Chondrocyte (in vitro differentiated cells): ENCODE measurements at regions not wholly inside any gene's neighbourhood (a gene's known extent, or its start where the extent isn't known, plus 50 kb on each side); places are given as distances from the start of the nearest gene placed in this dataset.

Source experiments
- DNase-seq: peaks from one replicate; pipeline ENCODE4 v3.0.0; 2021; ENCODE audit warnings: mixed read lengths, low spot score
- H3K27ac Mint-ChIP-seq: one replicate; pipeline ENCODE4 v1.8.0; 2021; ENCODE audit warnings: mild to moderate bottlenecking, moderate library complexity, mixed read lengths; ENCODE audit not compliant: unreplicated experiment
- H3K27me3 Mint-ChIP-seq: 2 replicates; pipeline ENCODE4 v1.8.0; 2021; ENCODE audit warnings: low read depth, mixed read lengths
- H3K36me3 Mint-ChIP-seq: 2 replicates; pipeline ENCODE4 v1.8.0; 2021; ENCODE audit warnings: low read depth, mixed read lengths
- H3K4me1 Mint-ChIP-seq: 2 replicates; pipeline ENCODE4 v1.8.0; 2021; ENCODE audit warnings: low read depth, mild to moderate bottlenecking, mixed read lengths
- H3K4me3 Mint-ChIP-seq: one replicate; pipeline ENCODE4 v1.8.0; 2021; ENCODE audit warnings: mild to moderate bottlenecking, moderate library complexity, mixed read lengths; ENCODE audit not compliant: unreplicated experiment
- H3K9me3 Mint-ChIP-seq: 2 replicates; pipeline ENCODE4 v1.8.0; 2021; ENCODE audit warnings: low read depth, mixed read lengths
- TF ChIP-seq, protein P1 (sequence below): fragments of 200-600 bp; sonication (generic); IDR thresholded peaks from 2 replicates; pipeline ENCODE4 v1.5.0; 2021; ENCODE audit warnings: antibody characterized with exemption, mild to moderate bottlenecking, moderate library complexity

DNA sequence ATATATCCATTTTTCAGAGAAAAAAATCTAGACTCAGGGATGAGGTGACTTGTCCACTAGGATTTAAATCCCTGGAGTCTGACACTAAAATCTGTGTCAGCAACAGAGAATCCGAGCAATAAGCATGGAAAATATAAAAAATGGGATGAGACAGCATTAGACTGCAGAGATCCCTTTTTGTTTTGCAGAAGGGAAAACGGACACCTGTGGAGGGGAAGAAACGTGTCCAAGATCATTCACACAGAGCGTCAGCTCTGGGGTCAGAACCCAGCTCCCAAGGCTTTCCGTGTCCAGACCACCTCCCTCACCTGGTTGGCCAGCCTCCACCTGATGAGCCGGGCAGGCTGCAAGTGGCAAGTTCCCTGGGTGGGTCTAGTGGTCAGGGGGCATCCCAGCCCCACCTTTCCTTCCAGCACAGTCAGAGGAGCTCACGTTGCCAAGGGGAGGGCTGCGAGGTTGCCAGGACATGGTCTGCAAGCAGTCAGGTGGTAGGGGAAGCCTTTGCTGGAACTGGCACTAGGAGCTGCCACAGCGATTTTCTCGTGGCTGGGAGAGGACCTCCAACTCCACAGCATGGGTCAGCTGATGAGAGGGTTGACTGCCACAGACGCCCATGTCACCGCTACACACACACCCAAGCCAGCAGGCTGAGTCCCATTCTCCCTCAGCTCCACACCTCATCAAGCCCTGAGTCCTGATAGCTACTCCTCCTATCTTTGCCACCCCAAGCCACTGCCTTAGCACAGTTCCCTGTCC lies 65.9 kb upstream of the CPLX2 start:
- Mint-ChIP-seq H3K27ac (no peak overlapping the region), H3K9me3 (no peaks in the 10 kb centered on the region), H3K4me3 (no peak overlapping the region), H3K4me1 (peaks cover 13% of the 10 kb centered on the region), H3K27me3 (peaks cover 29% of the 10 kb centered on the region), H3K36me3 (no peaks in the 10 kb centered on the region)
- TF ChIP-seq, protein P1, sequence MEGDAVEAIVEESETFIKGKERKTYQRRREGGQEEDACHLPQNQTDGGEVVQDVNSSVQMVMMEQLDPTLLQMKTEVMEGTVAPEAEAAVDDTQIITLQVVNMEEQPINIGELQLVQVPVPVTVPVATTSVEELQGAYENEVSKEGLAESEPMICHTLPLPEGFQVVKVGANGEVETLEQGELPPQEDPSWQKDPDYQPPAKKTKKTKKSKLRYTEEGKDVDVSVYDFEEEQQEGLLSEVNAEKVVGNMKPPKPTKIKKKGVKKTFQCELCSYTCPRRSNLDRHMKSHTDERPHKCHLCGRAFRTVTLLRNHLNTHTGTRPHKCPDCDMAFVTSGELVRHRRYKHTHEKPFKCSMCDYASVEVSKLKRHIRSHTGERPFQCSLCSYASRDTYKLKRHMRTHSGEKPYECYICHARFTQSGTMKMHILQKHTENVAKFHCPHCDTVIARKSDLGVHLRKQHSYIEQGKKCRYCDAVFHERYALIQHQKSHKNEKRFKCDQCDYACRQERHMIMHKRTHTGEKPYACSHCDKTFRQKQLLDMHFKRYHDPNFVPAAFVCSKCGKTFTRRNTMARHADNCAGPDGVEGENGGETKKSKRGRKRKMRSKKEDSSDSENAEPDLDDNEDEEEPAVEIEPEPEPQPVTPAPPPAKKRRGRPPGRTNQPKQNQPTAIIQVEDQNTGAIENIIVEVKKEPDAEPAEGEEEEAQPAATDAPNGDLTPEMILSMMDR: no peak
- no peak for DNase-seq

DNA sequence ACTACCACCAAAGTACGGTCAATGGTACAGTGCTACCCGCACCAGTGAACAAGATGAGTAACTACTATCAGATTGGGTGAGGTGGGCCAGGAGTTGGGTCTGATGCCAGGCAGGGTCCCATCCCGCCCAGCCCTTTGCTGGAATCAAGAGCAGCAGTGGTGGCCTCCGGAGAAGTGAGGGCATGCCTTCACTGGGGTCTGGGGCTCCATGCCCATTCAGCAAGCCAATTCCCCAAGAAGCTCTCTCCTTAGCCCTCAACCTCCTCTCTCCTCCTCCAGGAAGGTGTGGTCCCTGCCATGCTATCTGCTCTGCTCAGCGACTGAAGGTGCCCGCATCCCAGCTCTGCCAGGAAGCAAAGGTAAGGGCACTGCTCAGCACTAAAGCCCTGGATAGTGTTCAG lies 62.7 kb upstream of the CPLX2 start:
- DNase-seq: no peak
- no peak overlapping the region for H3K27ac Mint-ChIP-seq
- no peaks in the 10 kb centered on the region for H3K36me3 Mint-ChIP-seq
- H3K4me1 Mint-ChIP-seq: peaks cover 27% of the 10 kb centered on the region
- H3K9me3 Mint-ChIP-seq: no peaks in the 10 kb centered on the region
- peaks cover 21% of the 10 kb centered on the region for H3K27me3 Mint-ChIP-seq
- no peak overlapping the region for H3K4me3 Mint-ChIP-seq
- TF ChIP-seq, protein P1: no peak

DNA sequence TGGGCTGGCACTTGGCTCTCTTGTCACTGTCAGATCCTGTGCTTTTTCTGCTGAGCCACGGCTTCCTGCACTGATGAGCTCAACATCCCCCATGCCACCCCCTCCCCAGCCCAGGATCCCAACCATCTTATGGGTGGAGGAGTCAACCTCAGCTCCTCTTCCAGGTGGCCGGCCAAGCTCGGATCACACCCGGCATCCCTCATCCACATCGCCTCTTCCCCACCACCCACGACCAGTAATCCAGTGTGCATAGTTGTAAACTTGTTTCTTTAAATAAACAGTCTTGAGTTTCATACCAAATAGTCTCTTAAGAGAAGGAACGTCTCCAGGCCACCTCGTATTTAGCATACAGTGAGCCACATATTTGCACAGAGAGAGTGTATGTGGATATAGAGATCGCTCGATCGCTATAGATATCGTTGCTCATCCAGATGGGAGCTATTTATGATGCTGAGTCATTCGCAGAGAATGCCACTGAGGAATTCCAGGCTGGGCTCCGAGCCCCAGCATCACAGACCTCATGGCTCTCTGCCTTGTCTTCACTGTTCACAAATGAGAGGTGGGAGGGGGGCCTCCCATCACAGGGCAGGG lies 61.8 kb upstream of the CPLX2 start:
- DNase-seq: no peak
- Mint-ChIP-seq H3K4me3 (no peak overlapping the region), H3K27me3 (peaks cover 19% of the 10 kb centered on the region), H3K4me1 (peaks cover 36% of the 10 kb centered on the region), H3K27ac (peak overlapping the region; percentile 18), H3K36me3 (no peaks in the 10 kb centered on the region), H3K9me3 (no peaks in the 10 kb centered on the region)
- TF ChIP-seq, protein P1: no peak

DNA sequence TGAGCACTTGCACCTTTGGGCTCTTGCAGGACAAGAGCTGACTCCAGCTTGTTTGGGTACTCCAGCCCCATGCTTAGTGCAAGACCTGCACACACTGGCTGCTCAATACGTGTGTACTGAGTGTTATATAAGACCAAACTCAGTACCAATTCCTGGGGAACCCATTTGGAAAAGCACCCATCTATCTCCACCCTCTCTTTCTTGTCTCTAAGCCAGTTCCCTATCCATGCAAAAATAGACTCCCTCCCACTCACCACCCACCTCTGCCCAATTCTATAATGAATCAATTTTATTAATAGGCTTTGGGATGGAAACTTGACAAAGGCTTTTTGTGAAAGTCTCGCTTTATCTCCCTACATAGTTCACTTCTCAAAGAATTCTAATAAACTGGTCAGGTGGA lies 60.9 kb upstream of the CPLX2 start:
- TF ChIP-seq, protein P1: no peak
- Mint-ChIP-seq H3K4me1 (peaks cover 43% of the 10 kb centered on the region), H3K4me3 (no peak overlapping the region), H3K36me3 (no peaks in the 10 kb centered on the region), H3K27ac (no peak overlapping the region), H3K27me3 (peaks cover 13% of the 10 kb centered on the region), H3K9me3 (no peaks in the 10 kb centered on the region)
- DNase-seq: no peak

DNA sequence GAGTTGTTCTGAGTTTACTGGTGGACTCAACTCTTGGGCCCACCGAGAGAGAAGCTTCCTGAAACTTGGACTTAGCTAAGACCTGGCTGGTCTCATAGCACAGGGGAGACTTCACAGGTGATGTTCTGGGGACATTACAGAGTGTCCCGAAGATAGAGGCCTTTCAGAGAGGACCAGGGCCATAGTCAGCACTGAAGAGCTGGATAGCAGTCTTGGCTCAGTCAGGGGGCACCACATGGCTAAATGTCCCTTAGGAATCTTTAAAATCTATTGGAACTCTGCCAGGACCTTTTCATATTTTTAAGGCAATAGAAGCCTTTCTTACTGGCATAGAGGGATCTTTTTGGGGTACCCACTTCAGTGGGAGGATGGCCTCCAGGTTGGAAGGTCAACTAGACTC lies 59.8 kb upstream of the CPLX2 start:
- H3K27me3 Mint-ChIP-seq: peaks cover 5% of the 10 kb centered on the region
- no peak overlapping the region for H3K4me3 Mint-ChIP-seq
- H3K27ac Mint-ChIP-seq: no peak overlapping the region
- H3K4me1 Mint-ChIP-seq: peaks cover 43% of the 10 kb centered on the region
- no peak for DNase-seq
- no peaks in the 10 kb centered on the region for H3K36me3 Mint-ChIP-seq
- no peaks in the 10 kb centered on the region for H3K9me3 Mint-ChIP-seq
- TF ChIP-seq, protein P1: no peak
